Epithelial cell of proximal tubule (primary cell): ENCODE measurements at regions not wholly inside any gene's neighbourhood (a gene's known extent, or its start where the extent isn't known, plus 50 kb on each side); places are given as distances from the start of the nearest gene placed in this dataset.

Source experiments
- DNase-seq: peaks from one replicate; pipeline ENCODE4 v3.0.0-alpha.2; 2011; ENCODE audit warnings: low read depth
- H3K4me3 ChIP-seq: 2 replicates; pipeline ENCODE4 v1.5.1; 2011; ENCODE audit warnings: low read depth, mild to moderate bottlenecking, low read length
- CTCF ChIP-seq: conservative IDR thresholded peaks from 2 replicates; pipeline ENCODE4 v1.5.1; 2012; ENCODE audit warnings: low read depth, mild to moderate bottlenecking, low read length

GRCh38 chr13:109933476-109933875 lies 147.1 kb upstream of the IRS2 start:
- no peak overlapping the region for H3K4me3 ChIP-seq
- DNase-seq, result no peak
- no peak for TF ChIP-seq CTCF

DNA sequence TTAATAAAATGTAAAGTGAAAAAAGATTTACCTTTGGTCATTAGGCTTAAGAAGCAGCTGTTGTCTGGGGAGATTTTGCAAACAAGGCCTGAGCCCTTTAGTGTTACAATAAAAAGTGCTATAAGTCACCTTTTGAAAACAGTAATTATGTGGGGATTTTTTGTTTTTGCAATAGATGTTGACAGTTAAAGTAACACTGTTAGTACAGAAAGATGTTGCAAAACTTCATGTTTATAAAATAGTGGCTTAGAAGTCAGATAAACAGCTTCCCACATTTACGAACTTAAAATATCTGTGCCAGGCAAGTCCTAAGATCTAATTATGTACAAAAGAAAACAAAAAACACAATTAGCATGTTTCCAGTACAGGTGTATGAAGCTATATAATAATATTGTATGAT lies 138.0 kb upstream of the IRS2 start:
- no peak for TF ChIP-seq CTCF
- H3K4me3 ChIP-seq, result no peak overlapping the region
- DNase-seq, result no peak

DNA sequence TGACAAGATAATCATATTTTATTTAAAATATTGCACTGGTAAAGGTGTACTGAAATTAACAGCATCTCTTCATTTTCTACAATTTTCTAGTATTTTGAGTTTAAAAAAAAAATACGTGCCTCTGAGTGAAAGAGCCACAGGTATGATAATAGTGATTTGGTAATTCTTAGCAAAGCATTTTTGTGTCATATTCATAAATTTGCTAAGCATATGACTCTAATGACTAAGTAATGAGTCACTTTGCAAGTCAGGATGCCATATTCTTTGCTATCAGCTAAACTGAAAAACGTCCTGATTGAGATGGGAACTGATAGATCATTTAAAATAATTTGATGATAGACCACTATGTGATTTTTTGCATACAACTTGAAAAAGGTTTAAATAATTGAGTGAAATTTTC lies 136.1 kb upstream of the IRS2 start:
- no peak for TF ChIP-seq CTCF
- no peak overlapping the region for H3K4me3 ChIP-seq
- no peak for DNase-seq

DNA sequence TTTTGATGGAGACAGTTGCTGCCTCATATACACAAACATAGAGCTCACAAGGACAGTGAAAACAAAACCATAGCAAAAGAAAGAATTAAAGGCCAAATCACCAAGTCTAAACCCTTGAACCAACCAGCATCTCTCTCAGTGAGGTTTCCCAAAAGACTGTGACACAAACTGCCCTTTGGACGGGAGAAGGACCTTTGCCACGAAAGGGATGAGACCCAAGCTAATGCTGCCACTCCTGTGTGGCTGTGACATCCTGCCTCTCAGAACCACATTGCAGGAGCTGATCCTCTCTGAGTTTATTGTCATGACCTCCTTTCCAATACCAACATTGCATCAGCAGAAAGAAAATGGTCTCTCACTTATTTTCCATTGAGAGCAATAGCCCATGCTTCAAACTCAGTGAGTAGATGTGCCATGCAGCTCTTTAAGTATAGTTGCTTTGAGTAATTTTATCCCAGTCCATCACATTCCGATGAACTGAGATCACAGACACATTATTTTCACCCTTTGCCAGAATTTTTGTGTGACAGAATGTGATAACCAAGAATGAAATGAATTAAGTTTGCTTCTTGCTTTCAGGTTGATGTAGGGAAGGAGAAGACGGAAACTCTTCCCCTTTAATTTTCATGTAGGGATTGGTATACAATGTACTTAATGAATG lies 133.5 kb upstream of the IRS2 start:
- no peak overlapping the region for H3K4me3 ChIP-seq
- TF ChIP-seq CTCF, result no peak
- DNase-seq, result no peak

GRCh38 chr13:109918179-109918711 lies 131.9 kb upstream of the IRS2 start:
- no peak for DNase-seq
- no peak for TF ChIP-seq CTCF

DNA sequence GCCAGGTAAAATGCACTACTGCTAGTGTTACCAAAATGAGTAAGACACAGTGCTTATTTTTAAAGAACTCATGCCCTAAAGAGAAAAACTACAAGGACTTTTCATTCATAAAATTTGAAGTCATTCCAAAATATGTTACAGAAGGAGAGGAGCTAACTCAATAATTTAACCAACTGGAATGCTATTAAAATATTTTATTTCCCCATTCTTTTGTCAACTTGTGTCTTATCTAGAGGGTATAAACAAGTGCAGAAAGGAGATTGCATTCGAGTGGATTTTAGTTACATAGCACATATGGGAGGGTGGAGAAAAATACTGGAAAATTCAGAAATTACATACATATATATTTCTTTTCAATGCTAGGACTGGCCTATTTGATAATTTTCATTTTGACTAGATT lies 131.0 kb upstream of the IRS2 start:
- no peak for DNase-seq
- TF ChIP-seq CTCF, result no peak
- H3K4me3 ChIP-seq, result no peak overlapping the region

More at GRCh38 chr13:109918179-109918711, 131.9 kb upstream of the IRS2 start:
- H3K4me3 ChIP-seq, result no peak overlapping the region

DNA sequence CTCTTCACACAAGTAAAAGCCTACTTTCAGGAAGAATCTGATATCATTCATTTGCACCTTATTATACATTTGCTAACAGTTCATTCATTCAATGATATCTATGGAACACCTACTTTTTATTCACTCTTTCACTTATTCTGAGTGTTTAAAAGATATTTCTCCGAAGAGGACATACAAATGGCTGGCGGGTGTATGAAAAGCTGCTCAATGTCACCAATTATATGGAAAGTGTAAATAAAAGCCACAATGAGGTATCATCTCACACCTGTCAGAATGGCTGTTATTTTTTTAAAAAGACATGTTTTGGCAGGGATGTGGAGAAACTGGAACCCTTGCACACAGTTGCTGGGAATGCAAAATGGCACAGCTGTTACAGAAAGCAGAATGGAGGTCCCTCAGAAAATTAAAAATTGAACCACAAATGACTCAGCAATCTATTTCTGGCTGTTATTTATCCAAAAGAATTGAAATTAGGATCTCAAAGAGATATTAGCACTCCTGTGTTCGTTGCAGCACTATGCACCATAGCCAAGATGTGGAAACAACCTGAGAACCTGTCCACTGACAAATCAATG lies 127.6 kb upstream of the IRS2 start:
- no peak overlapping the region for H3K4me3 ChIP-seq
- DNase-seq, result no peak
- TF ChIP-seq CTCF, result no peak
